ENCODE measurements at regions not wholly inside any gene's neighbourhood (a gene's known extent, or its start where the extent isn't known, plus 50 kb on each side); places are given as distances from the start of the nearest gene placed in this dataset.

- Histone ChIP-seq H3K27ac (no peak overlapping the region), H3K27me3 (replicated peaks) (no peaks in the 10 kb centered on the region), H3K4me3 (ENCODE audit: low read depth, low read length) (no peak overlapping the region), H3K36me3 (replicated peaks) (no peaks in the 10 kb centered on the region)
- in situ Hi-C loops (cut with HindIII; ENCODE audit: low pct_ligation_motif_present, low sequenced_read_pairs), result no loop called here
- TF ChIP-seq CTCF (IDR thresholded peaks at IDR 0.05; ENCODE audit: low read depth, low read length, missing control alignments), result no peak
- DNase-seq, result no peak
These were observed 227.9 kb upstream of the PMFBP1 start for GRCh38 chr16:72399811-72400210.

- no peak for DNase-seq
- no peak for TF ChIP-seq CTCF (IDR thresholded peaks at IDR 0.05; ENCODE audit: low read depth, low read length, missing control alignments)
- Histone ChIP-seq H3K36me3 (replicated peaks) (no peaks in the 10 kb centered on the region), H3K27me3 (replicated peaks) (no peaks in the 10 kb centered on the region), H3K4me3 (ENCODE audit: low read depth, low read length) (no peak overlapping the region), H3K27ac (no peak overlapping the region)
- in situ Hi-C loops (cut with HindIII; ENCODE audit: low pct_ligation_motif_present, low sequenced_read_pairs), result no loop called here
These were observed 225.9 kb upstream of the PMFBP1 start for GRCh38 chr16:72397876-72398275.

- Histone ChIP-seq H3K4me3 (ENCODE audit: low read depth, low read length) (no peak overlapping the region), H3K27ac (no peak overlapping the region), H3K36me3 (replicated peaks) (no peaks in the 10 kb centered on the region), H3K27me3 (replicated peaks) (no peaks in the 10 kb centered on the region)
- TF ChIP-seq CTCF (IDR thresholded peaks at IDR 0.05; ENCODE audit: low read depth, low read length, missing control alignments), result no peak
- in situ Hi-C loops (cut with HindIII; ENCODE audit: low pct_ligation_motif_present, low sequenced_read_pairs), result no loop called here
- DNase-seq, result no peak
These were observed 222.6 kb upstream of the PMFBP1 start for GRCh38 chr16:72394526-72394925.

- DNase-seq, result no peak
- no peak for TF ChIP-seq CTCF (IDR thresholded peaks at IDR 0.05; ENCODE audit: low read depth, low read length, missing control alignments)
- H3K36me3 ChIP-seq (replicated peaks), result no peaks in the 10 kb centered on the region
- no peak overlapping the region for H3K4me3 ChIP-seq (ENCODE audit: low read depth, low read length)
- no peak overlapping the region for H3K27ac ChIP-seq
- in situ Hi-C loops (cut with HindIII; ENCODE audit: low pct_ligation_motif_present, low sequenced_read_pairs), result no loop called here
- H3K27me3 ChIP-seq (replicated peaks), result no peaks in the 10 kb centered on the region
These were observed 217.8 kb upstream of the PMFBP1 start for GRCh38 chr16:72389791-72390190.

GRCh38 chr16:72388007-72388406, 216.1 kb upstream of the PMFBP1 start:
- in situ Hi-C loops (cut with HindIII; ENCODE audit: low pct_ligation_motif_present, low sequenced_read_pairs), result no loop called here
- no peak for DNase-seq
- no peak overlapping the region for H3K4me3 ChIP-seq (ENCODE audit: low read depth, low read length)
- no peak for TF ChIP-seq CTCF (IDR thresholded peaks at IDR 0.05; ENCODE audit: low read depth, low read length, missing control alignments)
- no peaks in the 10 kb centered on the region for H3K36me3 ChIP-seq (replicated peaks)
- no peak overlapping the region for H3K27ac ChIP-seq
- no peaks in the 10 kb centered on the region for H3K27me3 ChIP-seq (replicated peaks)

- Histone ChIP-seq H3K36me3 (replicated peaks) (no peaks in the 10 kb centered on the region), H3K27me3 (replicated peaks) (no peaks in the 10 kb centered on the region), H3K4me3 (ENCODE audit: low read depth, low read length) (no peak overlapping the region), H3K27ac (no peak overlapping the region)
- no peak for DNase-seq
- in situ Hi-C loops (cut with HindIII; ENCODE audit: low pct_ligation_motif_present, low sequenced_read_pairs), result no loop called here
- no peak for TF ChIP-seq CTCF (IDR thresholded peaks at IDR 0.05; ENCODE audit: low read depth, low read length, missing control alignments)
These were observed 212.7 kb upstream of the PMFBP1 start for GRCh38 chr16:72384651-72385050.
